HG03103 (cell line): ENCODE measurements at regions not wholly inside any gene's neighbourhood (a gene's known extent, or its start where the extent isn't known, plus 50 kb on each side); places are given as distances from the start of the nearest gene placed in this dataset.
A peak's percentile ranks its signal among the peaks of the same experiment; 100 is the strongest.

Source experiments
- ATAC-seq: cut with Tn5 transposase; IDR thresholded peaks from one replicate; pipeline ENCODE4 v1.9.1; 2021; ENCODE audit warnings: low read depth; ENCODE audit not compliant: unreplicated experiment

GRCh38 chr6:83792846-83793245 is 60.3 kb upstream of the RIPPLY2 start:
- ATAC-seq = no peak

DNA sequence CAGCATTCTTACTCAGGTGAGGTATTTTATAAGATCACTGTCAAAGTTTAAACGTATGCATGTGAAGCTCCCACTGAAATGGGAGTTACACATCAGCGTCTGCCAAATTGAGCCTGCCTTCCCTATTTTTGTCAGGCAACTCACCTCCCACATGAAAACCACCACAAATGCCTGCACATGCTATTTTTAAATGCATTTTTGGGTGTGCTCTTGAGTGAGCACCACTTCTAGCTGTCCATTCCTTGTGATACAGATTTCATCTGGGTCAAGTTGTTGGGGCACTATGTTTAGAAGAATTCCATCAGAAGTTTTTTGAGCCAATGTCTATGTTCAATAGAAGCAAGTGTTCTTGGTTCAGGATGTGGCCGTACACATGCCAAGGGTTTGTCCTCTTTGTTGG is 71.7 kb upstream of the RIPPLY2 start:
- no peak for ATAC-seq

GRCh38 chr6:83770910-83771309 is 62.0 kb upstream of the SNAP91 start:
- ATAC-seq = peak; percentile 52

GRCh38 chr6:83769413-83769812 is 60.5 kb upstream of the SNAP91 start:
- ATAC-seq = no peak

GRCh38 chr6:83767033-83767432 is 58.1 kb upstream of the SNAP91 start:
- no peak for ATAC-seq
